ENCODE measurements at regions not wholly inside any gene's neighbourhood (a gene's known extent, or its start where the extent isn't known, plus 50 kb on each side); places are given as distances from the start of the nearest gene placed in this dataset.

DNA sequence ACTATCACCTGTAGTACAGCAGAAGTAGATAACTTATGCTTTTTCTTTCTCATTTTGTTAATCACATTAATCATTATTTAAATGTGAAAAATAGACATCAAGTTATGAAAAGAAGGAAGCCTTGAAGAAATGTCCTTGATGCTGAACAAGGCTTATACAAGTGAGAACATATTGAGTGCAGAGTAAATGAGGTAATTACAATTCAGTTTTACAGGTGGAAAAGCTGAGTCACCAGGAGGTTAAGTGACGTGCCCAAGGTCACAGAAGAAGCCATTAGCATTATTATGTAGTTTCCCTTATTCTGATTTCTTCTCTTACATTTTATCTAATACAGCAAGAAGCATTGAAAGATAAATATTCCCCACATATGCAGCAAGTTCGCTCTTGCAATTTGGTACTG lies 998.5 kb upstream of the CDH6 start:
- ChIA-PET CTCF (no interaction called here), POLR2A (no interaction called here)
- Mint-ChIP-seq H3K36me3 (ENCODE audit: low read depth) (no peaks in the 10 kb centered on the region), H3K27me3 (no peaks in the 10 kb centered on the region), H3K4me3 (no peak overlapping the region), H3K9me3 (no peaks in the 10 kb centered on the region), H3K27ac (no peak overlapping the region), H3K4me1 (ENCODE audit: low read depth) (no peaks in the 10 kb centered on the region)
- ATAC-seq (ENCODE audit: poor library complexity) = no peak
- no peak for TF ChIP-seq CTCF (IDR thresholded peaks at IDR 0.05)
- intact Hi-C loops (cut with DNase I, micrococcal nuclease) = no loop called here
- Histone ChIP-seq H3K4me3 (ENCODE audit: low read length) (no peak overlapping the region), H3K27ac (ENCODE audit: low read depth in 1 of 2, low read length in 2 of 2) (no peak overlapping the region), H3K9me3 (ENCODE audit: control insufficient read depth in 1 of 2, insufficient read depth in 1 of 2, low read length in 2 of 2) (peaks cover 0 to 4% of the 10 kb centered on the region in 2 experiments), H3K27me3 (ENCODE audit: control insufficient read depth in 1 of 2, insufficient read depth in 2 of 2, low read length in 2 of 2) (no peaks in the 10 kb centered on the region), H3K36me3 (ENCODE audit: insufficient read depth, low read length) (no peaks in the 10 kb centered on the region), H3K4me1 (ENCODE audit: insufficient read depth, low read length) (no peaks in the 10 kb centered on the region)
- no peak for DNase-seq

DNA sequence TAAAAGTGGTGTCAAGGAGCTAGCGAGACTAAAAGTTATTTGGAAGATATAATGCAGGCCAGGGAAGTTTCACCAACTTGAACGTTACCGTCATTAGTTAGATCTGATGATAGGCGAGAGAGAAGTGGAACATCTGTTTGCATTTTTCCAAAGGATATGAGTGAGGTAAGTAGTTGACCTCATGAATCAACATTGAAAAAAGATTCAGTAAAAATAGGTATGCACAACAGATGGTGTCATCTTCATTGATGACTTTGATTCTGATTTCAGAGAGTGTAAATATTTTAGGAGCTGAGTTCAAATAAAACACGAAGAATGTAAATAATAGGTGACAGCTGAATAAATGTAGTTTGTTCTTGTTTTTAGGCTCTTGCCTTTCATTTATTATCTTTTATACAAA lies 998.9 kb upstream of the CDH6 start:
- intact Hi-C loops (cut with DNase I, micrococcal nuclease) = no loop called here
- peaks cover under 1% of the 10 kb centered on the region for H3K9me3 Mint-ChIP-seq
- CTCF ChIA-PET = no interaction called here

DNA sequence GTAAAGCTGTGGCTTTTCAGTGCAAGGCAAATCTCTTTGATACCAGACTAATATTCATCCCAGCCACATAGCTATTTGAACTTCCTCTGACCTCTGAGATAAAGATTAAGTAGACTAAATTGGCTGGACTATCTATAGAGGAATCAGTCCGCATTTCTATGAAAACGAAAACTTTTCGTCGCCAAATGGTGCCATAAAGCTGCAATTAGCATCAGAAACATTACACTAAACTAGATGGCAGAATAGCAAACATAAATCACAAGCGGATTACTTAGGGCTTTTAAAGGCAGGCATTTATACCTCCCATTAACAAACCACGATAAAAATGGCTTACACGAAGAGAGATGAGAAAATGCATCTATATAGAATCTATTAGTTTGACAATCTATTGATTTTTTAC lies 1009.7 kb upstream of the CDH6 start:
- no peak overlapping the region for H3K27ac ChIP-seq (ENCODE audit: low read depth in 1 of 2, low read length in 2 of 2)
- H3K27ac Mint-ChIP-seq = no peak overlapping the region
- ChIA-PET CTCF (no interaction called here), POLR2A (no interaction called here)
- H3K4me1 Mint-ChIP-seq (ENCODE audit: low read depth) = no peaks in the 10 kb centered on the region
- ATAC-seq (ENCODE audit: poor library complexity) = no peak
- no peaks in the 10 kb centered on the region for H3K36me3 ChIP-seq (ENCODE audit: insufficient read depth, low read length)
- H3K36me3 Mint-ChIP-seq (ENCODE audit: low read depth) = no peaks in the 10 kb centered on the region
- no peaks in the 10 kb centered on the region for H3K4me1 ChIP-seq (ENCODE audit: insufficient read depth, low read length)
- TF ChIP-seq CTCF (IDR thresholded peaks at IDR 0.05) = no peak
- H3K4me3 Mint-ChIP-seq = no peak overlapping the region
- peaks cover 12% of the 10 kb centered on the region for H3K9me3 Mint-ChIP-seq
- no peaks in the 10 kb centered on the region for H3K27me3 ChIP-seq (ENCODE audit: control insufficient read depth in 1 of 2, insufficient read depth in 2 of 2, low read length in 2 of 2)
- no peak overlapping the region for H3K4me3 ChIP-seq (ENCODE audit: low read length)
- H3K9me3 ChIP-seq (ENCODE audit: control insufficient read depth in 1 of 2, insufficient read depth in 1 of 2, low read length in 2 of 2) = peaks cover 4% of the 10 kb centered on the region in 2 experiments
- intact Hi-C loops (cut with DNase I, micrococcal nuclease) = no loop called here
- no peaks in the 10 kb centered on the region for H3K27me3 Mint-ChIP-seq
- DNase-seq = no peak

More for the DNA sequence above, 998.9 kb upstream of the CDH6 start:
- no peaks in the 10 kb centered on the region for H3K27me3 Mint-ChIP-seq
- Histone ChIP-seq H3K27ac (ENCODE audit: low read depth in 1 of 2, low read length in 2 of 2) (no peak overlapping the region), H3K4me3 (ENCODE audit: low read length) (no peak overlapping the region), H3K36me3 (ENCODE audit: insufficient read depth, low read length) (no peaks in the 10 kb centered on the region), H3K4me1 (ENCODE audit: insufficient read depth, low read length) (no peaks in the 10 kb centered on the region), H3K9me3 (ENCODE audit: control insufficient read depth in 1 of 2, insufficient read depth in 1 of 2, low read length in 2 of 2) (peaks cover 0 to 4% of the 10 kb centered on the region in 2 experiments), H3K27me3 (ENCODE audit: control insufficient read depth in 1 of 2, insufficient read depth in 2 of 2, low read length in 2 of 2) (no peaks in the 10 kb centered on the region)
- DNase-seq (no peak), ATAC-seq (ENCODE audit: poor library complexity) (no peak)
- TF ChIP-seq CTCF (IDR thresholded peaks at IDR 0.05) = no peak
- H3K36me3 Mint-ChIP-seq (ENCODE audit: low read depth) = no peaks in the 10 kb centered on the region
- H3K4me1 Mint-ChIP-seq (ENCODE audit: low read depth) = no peaks in the 10 kb centered on the region
- H3K4me3 Mint-ChIP-seq = no peak overlapping the region
- no peak overlapping the region for H3K27ac Mint-ChIP-seq
- POLR2A ChIA-PET = no interaction called here

Measured in CD4-positive, alpha-beta T cell (primary cell).